ENCODE measurements at regions not wholly inside any gene's neighbourhood (a gene's known extent, or its start where the extent isn't known, plus 50 kb on each side); places are given as distances from the start of the nearest gene placed in this dataset.

- H3K27ac ChIP-seq = no peak overlapping the region
- no peaks in the 10 kb centered on the region for H3K36me3 ChIP-seq
- no peak for TF ChIP-seq CTCF (IDR thresholded peaks at IDR 0.05)
- no peaks in the 10 kb centered on the region for H3K9me3 ChIP-seq
- H3K4me3 ChIP-seq (ENCODE audit: low read depth in 1 of 2, low read length in 1 of 2) = no peak overlapping the region
- no peaks in the 10 kb centered on the region for H3K4me1 ChIP-seq (ENCODE audit: control insufficient read depth in 1 of 2, insufficient read depth in 1 of 2, low read depth in 1 of 2, low read length in 1 of 2)
- H3K27me3 ChIP-seq = no peaks in the 10 kb centered on the region
Measured at GRCh38 chr12:88878295-88878694, 298.0 kb upstream of the KITLG start.

DNA sequence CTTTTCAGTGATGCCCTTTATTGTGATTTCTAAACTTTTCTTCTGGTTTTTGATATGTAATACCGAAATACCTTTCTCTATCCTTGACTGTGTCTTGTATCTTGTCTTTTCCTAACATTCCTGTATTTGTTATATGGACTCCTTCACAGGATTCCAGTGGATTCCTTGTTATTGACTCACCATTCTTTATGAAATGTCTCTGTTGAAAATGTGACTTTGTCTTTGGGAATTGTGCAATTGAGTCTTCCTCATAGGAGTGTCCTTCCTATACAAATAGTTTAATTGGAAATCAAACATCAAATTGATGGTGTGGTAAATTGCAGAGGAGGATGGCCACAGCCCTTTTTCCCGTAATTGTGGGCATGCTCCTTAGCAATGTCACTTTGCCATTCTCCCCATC, 296.6 kb upstream of the KITLG start:
- no peak overlapping the region for H3K27ac ChIP-seq
- no peak for TF ChIP-seq CTCF (IDR thresholded peaks at IDR 0.05)
- H3K27me3 ChIP-seq = no peaks in the 10 kb centered on the region
- H3K36me3 ChIP-seq = no peaks in the 10 kb centered on the region
- no peaks in the 10 kb centered on the region for H3K4me1 ChIP-seq (ENCODE audit: control insufficient read depth in 1 of 2, insufficient read depth in 1 of 2, low read depth in 1 of 2, low read length in 1 of 2)
- H3K4me3 ChIP-seq (ENCODE audit: low read depth in 1 of 2, low read length in 1 of 2) = no peak overlapping the region
- H3K9me3 ChIP-seq = no peaks in the 10 kb centered on the region

DNA sequence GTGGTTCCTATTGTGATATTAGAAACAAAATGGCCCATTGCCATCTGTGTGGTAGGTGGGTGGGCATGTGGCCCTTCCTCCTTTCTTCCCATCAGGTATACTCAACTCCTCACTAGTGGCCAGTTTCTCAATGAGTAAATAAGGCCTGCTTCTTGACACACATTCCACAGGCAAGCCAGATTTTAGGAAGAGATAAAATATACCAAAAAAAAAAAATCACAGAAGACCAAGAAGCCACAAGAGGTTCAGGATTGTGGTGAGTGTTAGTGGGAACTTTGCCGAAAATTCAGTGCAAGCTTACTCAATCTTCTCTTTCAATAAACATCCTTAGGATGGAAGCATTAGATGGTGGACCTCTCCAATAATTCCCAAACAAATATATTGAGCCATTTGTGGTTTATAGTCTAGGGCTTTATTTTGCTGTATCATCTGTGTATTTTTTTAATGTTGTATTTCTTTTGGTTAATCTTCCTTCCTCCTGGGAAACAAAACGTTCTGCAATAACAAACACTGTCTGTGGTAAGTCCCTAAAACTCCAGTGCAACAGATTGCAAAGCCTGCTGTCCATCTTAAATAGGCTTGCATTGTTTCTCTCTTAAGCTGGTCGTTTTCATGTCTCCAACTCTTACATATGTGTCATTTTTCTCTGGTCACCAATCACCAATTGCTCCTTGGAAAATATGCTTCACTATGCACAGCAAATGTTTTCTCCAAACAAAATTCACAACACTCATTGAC, 289.9 kb upstream of the KITLG start:
- Histone ChIP-seq H3K27ac (no peak overlapping the region), H3K4me3 (ENCODE audit: low read depth in 1 of 2, low read length in 1 of 2) (no peak overlapping the region), H3K4me1 (ENCODE audit: control insufficient read depth in 1 of 2, insufficient read depth in 1 of 2, low read depth in 1 of 2, low read length in 1 of 2) (no peaks in the 10 kb centered on the region), H3K27me3 (no peaks in the 10 kb centered on the region), H3K9me3 (no peaks in the 10 kb centered on the region), H3K36me3 (no peaks in the 10 kb centered on the region)
- no peak for TF ChIP-seq CTCF (IDR thresholded peaks at IDR 0.05)

DNA sequence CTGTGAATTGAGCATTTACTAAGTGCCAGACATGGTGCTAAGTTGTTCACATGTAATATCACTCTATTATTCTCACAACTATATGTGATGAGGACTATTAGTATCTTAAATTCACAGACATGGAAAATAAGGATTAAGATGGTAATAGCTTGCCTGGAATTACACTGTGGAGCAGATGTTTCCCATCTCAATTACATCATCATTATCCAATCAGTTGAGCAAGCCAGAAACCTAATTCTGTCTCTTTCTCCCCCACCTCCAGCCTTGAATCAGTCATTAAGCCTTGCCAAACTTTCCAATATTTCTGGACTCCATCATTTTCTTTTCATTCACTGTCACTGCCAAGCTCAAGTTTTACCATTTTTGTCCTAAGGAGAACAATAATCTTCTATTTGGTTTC, 287.8 kb upstream of the KITLG start:
- H3K4me3 ChIP-seq (ENCODE audit: low read depth in 1 of 2, low read length in 1 of 2) = no peak overlapping the region

DNA sequence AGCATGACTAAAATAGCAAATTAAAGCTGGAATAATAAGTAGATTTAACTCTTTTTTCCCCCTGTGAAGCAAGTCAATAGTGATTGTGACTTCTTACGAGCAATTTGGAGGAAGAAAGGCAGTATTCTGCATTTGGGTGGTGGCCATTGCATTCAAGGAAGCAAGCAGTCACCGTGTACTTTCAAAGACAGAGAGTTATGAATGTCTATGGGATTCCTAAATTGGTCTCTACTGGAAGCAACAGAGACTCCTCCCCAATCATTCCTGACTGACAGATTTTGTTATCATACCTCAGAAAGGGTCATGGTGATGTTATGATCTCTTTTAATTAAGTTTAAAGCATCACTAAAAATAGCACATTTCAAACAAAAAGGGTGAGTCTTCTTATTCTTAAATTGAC, 287.2 kb upstream of the KITLG start:
- H3K27me3 ChIP-seq = no peaks in the 10 kb centered on the region
- H3K4me1 ChIP-seq (ENCODE audit: control insufficient read depth in 1 of 2, insufficient read depth in 1 of 2, low read depth in 1 of 2, low read length in 1 of 2) = no peaks in the 10 kb centered on the region
- no peaks in the 10 kb centered on the region for H3K9me3 ChIP-seq
- H3K27ac ChIP-seq = no peak overlapping the region
- TF ChIP-seq CTCF (IDR thresholded peaks at IDR 0.05) = no peak
- H3K4me3 ChIP-seq (ENCODE audit: low read depth in 1 of 2, low read length in 1 of 2) = no peak overlapping the region
- H3K36me3 ChIP-seq = no peaks in the 10 kb centered on the region

More for the DNA sequence above, 287.8 kb upstream of the KITLG start:
- Histone ChIP-seq H3K9me3 (no peaks in the 10 kb centered on the region), H3K4me1 (ENCODE audit: control insufficient read depth in 1 of 2, insufficient read depth in 1 of 2, low read depth in 1 of 2, low read length in 1 of 2) (no peaks in the 10 kb centered on the region), H3K36me3 (no peaks in the 10 kb centered on the region), H3K27me3 (no peaks in the 10 kb centered on the region), H3K27ac (no peak overlapping the region)
- no peak for TF ChIP-seq CTCF (IDR thresholded peaks at IDR 0.05)
